Sigmoid colon (tissue), 4 donors: ENCODE measurements at regions not wholly inside any gene's neighbourhood (a gene's known extent, or its start where the extent isn't known, plus 50 kb on each side); places are given as distances from the start of the nearest gene placed in this dataset.
"Not testable (repeated sequence)": the region's sequence is repeated elsewhere in the genome, so short reads cannot be mapped to it uniquely, and the experiment has no call there.

ENCODE experiments used
- EP300 ChIP-seq, 4 donors: sonication (generic); formaldehyde crosslinking; IDR thresholded peaks; one replicate each; pipeline ENCODE4 v1.6.1; 2017; ENCODE audit warnings: antibody characterized with exemption in 4 of 4
- POLR2A ChIP-seq, 2 donors: fragments of 450-650 bp; IDR thresholded peaks; one replicate each; pipeline ENCODE4 v1.6.1; 2016; ENCODE audit warnings: antibody characterized with exemption in 2 of 2, mild to moderate bottlenecking in 2 of 2, moderate library complexity in 2 of 2
- TF ChIP-seq, protein P1 (sequence below), 4 experiments: fragments of 450-650 bp in 3 of 4; fragments of 200-600 bp in 1 of 4; IDR thresholded peaks; one replicate each; pipeline ENCODE4 v1.5.1; 2016 to 2019; ENCODE audit warnings: antibody characterized with exemption in 4 of 4, mild to moderate bottlenecking in 3 of 4, moderate library complexity in 2 of 4

DNA sequence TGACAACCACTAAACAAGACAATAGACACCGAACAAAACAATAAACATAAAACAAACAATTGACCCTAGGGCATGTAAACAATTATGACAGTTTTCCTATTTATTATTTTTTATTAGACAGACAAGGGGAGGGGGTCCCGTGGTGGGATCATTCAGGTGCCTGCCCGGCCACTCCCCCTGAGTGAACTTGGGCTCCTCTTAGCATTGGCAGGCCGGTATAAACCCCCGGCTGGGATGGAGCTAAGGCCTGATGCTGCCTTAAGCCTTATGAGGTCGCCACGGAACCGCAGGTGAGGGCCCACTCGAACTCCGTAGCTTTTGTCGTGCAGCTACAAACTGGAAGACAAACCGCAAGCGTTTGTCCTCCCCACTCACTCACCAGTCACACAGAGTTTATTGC, 121.8 kb upstream of the KCNJ3 start:
- TF ChIP-seq, protein P1, sequence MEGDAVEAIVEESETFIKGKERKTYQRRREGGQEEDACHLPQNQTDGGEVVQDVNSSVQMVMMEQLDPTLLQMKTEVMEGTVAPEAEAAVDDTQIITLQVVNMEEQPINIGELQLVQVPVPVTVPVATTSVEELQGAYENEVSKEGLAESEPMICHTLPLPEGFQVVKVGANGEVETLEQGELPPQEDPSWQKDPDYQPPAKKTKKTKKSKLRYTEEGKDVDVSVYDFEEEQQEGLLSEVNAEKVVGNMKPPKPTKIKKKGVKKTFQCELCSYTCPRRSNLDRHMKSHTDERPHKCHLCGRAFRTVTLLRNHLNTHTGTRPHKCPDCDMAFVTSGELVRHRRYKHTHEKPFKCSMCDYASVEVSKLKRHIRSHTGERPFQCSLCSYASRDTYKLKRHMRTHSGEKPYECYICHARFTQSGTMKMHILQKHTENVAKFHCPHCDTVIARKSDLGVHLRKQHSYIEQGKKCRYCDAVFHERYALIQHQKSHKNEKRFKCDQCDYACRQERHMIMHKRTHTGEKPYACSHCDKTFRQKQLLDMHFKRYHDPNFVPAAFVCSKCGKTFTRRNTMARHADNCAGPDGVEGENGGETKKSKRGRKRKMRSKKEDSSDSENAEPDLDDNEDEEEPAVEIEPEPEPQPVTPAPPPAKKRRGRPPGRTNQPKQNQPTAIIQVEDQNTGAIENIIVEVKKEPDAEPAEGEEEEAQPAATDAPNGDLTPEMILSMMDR (IDR thresholded peaks at IDR 0.05) = not testable (repeated sequence)
- not testable (repeated sequence) for TF ChIP-seq POLR2A, EP300 (IDR thresholded peaks at IDR 0.05)
